BLaER1 treated with 17β-estradiol and CSF1 and Interleukin-3, amounts not matched to agents 10 nM and 100 nM (cell line): ENCODE measurements at regions not wholly inside any gene's neighbourhood (a gene's known extent, or its start where the extent isn't known, plus 50 kb on each side); places are given as distances from the start of the nearest gene placed in this dataset.
"Not testable (repeated sequence)": the region's sequence is repeated elsewhere in the genome, so short reads cannot be mapped to it uniquely, and the experiment has no call there.

Experiments used
- H3K27ac ChIP-seq, 11 experiments: shearing (Covaris generic); formaldehyde crosslinking; 2 replicates each; pipeline ENCODE4 v1.8.1; 2022
- H3K27me3 ChIP-seq, 11 experiments: shearing (Covaris generic); formaldehyde crosslinking; 2 replicates each; pipeline ENCODE4 v1.8.1; 2022
- H3K36me3 ChIP-seq, 11 experiments: shearing (Covaris generic); formaldehyde crosslinking; 2 replicates each; pipeline ENCODE4 v1.8.1; 2022
- H3K4me1 ChIP-seq, 10 experiments: shearing (Covaris generic); formaldehyde crosslinking; 2 replicates each; pipeline ENCODE4 v1.8.1; 2022
- H3K4me2 ChIP-seq, 11 experiments: shearing (Covaris generic); formaldehyde crosslinking; 2 replicates each; pipeline ENCODE4 v1.8.1; 2022
- H3K4me3 ChIP-seq, 10 experiments: shearing (Covaris generic); formaldehyde crosslinking; 2 replicates each; pipeline ENCODE4 v1.8.1; 2022
- H3K9ac ChIP-seq, 11 experiments: shearing (Covaris generic); formaldehyde crosslinking; 2 replicates each; pipeline ENCODE4 v1.8.1; 2022
- H3K9me3 ChIP-seq, 11 experiments: shearing (Covaris generic); formaldehyde crosslinking; replicated peaks in 1 of 11; 2 replicates each; pipeline ENCODE4 v1.8.1; 2022
- H4K20me1 ChIP-seq, 11 experiments: shearing (Covaris generic); formaldehyde crosslinking; 2 replicates each; pipeline ENCODE4 v1.8.1; 2022
- Cebpa-rat ChIP-seq, 11 experiments: shearing (Covaris generic); IDR thresholded peaks; 2 replicates each; pipeline ENCODE4 v1.8.1; 2022

- no peak for TF ChIP-seq Cebpa-rat (IDR thresholded peaks at IDR 0.05)
- no peaks in the 10 kb centered on the region for H3K4me1 ChIP-seq
- H3K9me3 ChIP-seq, result peaks cover 0 to 7% (median 0%) of the 10 kb centered on the region in 11 experiments; a peak in 3 of 22 replicates
- H3K27me3 ChIP-seq, result no peaks in the 10 kb centered on the region
- no peaks in the 10 kb centered on the region for H4K20me1 ChIP-seq
- no peaks in the 10 kb centered on the region for H3K36me3 ChIP-seq
- no peak overlapping the region for H3K9ac ChIP-seq
- H3K27ac ChIP-seq, result no peak overlapping the region
- no peak overlapping the region for H3K4me2 ChIP-seq
- H3K4me3 ChIP-seq, result no peak overlapping the region
Measured at GRCh38 chr4:57726154-57726553, 616.0 kb upstream of the IGFBP7 start.

- no peak for TF ChIP-seq Cebpa-rat (IDR thresholded peaks at IDR 0.05)
- H3K4me2 ChIP-seq, result peak overlapping the region in 1 of 11 experiments; percentile 3; a peak in 3 of 22 replicates
- H3K27me3 ChIP-seq, result no peaks in the 10 kb centered on the region
Measured at GRCh38 chr4:57719456-57719855, 609.3 kb upstream of the IGFBP7 start.

DNA sequence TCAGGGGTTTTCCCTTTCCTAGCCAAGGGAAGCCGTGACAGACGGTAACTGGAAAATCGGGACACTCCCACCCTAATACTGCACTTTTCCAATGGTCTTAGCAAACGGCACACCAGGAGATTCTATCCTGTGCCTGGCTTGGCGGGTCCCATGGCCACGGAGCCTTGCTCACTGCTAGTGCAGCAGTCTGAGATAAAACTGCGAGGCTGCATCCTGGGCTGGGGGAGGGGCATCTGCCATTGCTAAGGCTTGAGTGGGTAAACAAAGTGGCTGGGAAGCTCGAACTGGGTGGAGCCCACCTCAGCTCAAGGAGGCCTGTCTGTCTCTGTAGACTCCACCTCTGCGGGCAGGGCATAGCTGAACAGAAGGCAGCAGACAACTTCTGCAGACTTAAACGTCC lies 604.1 kb upstream of the IGFBP7 start:
- not testable (repeated sequence) for H3K4me2 ChIP-seq, H3K9ac ChIP-seq, H3K9me3 ChIP-seq, H4K20me1 ChIP-seq, H3K27me3 ChIP-seq, H3K36me3 ChIP-seq, H3K27ac ChIP-seq, H3K4me3 ChIP-seq
- peaks cover 0 to 16% (median 11%) of the 10 kb centered on the region in 10 experiments; a peak in 14 of 20 replicates for H3K4me1 ChIP-seq

More at GRCh38 chr4:57719456-57719855, 609.3 kb upstream of the IGFBP7 start:
- no peak overlapping the region for H3K27ac ChIP-seq
- H3K9me3 ChIP-seq, result no peaks in the 10 kb centered on the region
- no peaks in the 10 kb centered on the region for H4K20me1 ChIP-seq
- no peak overlapping the region for H3K9ac ChIP-seq
- no peaks in the 10 kb centered on the region for H3K36me3 ChIP-seq
- H3K4me1 ChIP-seq, result peaks cover 0 to 11% (median 2%) of the 10 kb centered on the region in 10 experiments; a peak in 5 of 20 replicates
- H3K4me3 ChIP-seq, result no peak overlapping the region

GRCh38 chr4:57710053-57710452 lies 599.9 kb upstream of the IGFBP7 start:
- peaks cover 0 to 8% (median 0%) of the 10 kb centered on the region in 11 experiments; a peak in 2 of 22 replicates for H3K9me3 ChIP-seq
- H3K27me3 ChIP-seq, result no peaks in the 10 kb centered on the region
- H3K4me2 ChIP-seq, result peak overlapping the region in 9 of 11 experiments; percentile 18 to 75 (median 53); a peak in 16 of 22 replicates
- TF ChIP-seq Cebpa-rat (IDR thresholded peaks at IDR 0.05), result no peak
- peaks cover 0 to 14% (median 11%) of the 10 kb centered on the region in 10 experiments; a peak in 13 of 20 replicates for H3K4me1 ChIP-seq
- H3K27ac ChIP-seq, result no peak overlapping the region
- H3K9ac ChIP-seq, result no peak overlapping the region
- H4K20me1 ChIP-seq, result no peaks in the 10 kb centered on the region
- H3K36me3 ChIP-seq, result no peaks in the 10 kb centered on the region
- no peak overlapping the region for H3K4me3 ChIP-seq

- H3K4me1 ChIP-seq, result no peaks in the 10 kb centered on the region
- no peaks in the 10 kb centered on the region for H3K36me3 ChIP-seq
- H3K9ac ChIP-seq, result no peak overlapping the region
- no peaks in the 10 kb centered on the region for H4K20me1 ChIP-seq
- H3K27ac ChIP-seq, result no peak overlapping the region
- no peaks in the 10 kb centered on the region for H3K27me3 ChIP-seq
- H3K4me3 ChIP-seq, result no peak overlapping the region
- TF ChIP-seq Cebpa-rat (IDR thresholded peaks at IDR 0.05), result no peak
- peaks cover 0 to 31% (median 8%) of the 10 kb centered on the region in 11 experiments; a peak in 12 of 22 replicates for H3K9me3 ChIP-seq
- no peak overlapping the region for H3K4me2 ChIP-seq
Measured at GRCh38 chr4:57691370-57691769, 581.2 kb upstream of the IGFBP7 start.

GRCh38 chr4:57689693-57690205 lies 579.6 kb upstream of the IGFBP7 start:
- no peak overlapping the region for H3K27ac ChIP-seq
- no peaks in the 10 kb centered on the region for H4K20me1 ChIP-seq
- H3K4me3 ChIP-seq, result no peak overlapping the region
- H3K9me3 ChIP-seq, result peaks cover 0 to 31% (median 8%) of the 10 kb centered on the region in 11 experiments; a peak in 12 of 22 replicates
- TF ChIP-seq Cebpa-rat (IDR thresholded peaks at IDR 0.05), result no peak
- H3K9ac ChIP-seq, result no peak overlapping the region
- H3K27me3 ChIP-seq, result no peaks in the 10 kb centered on the region
- no peaks in the 10 kb centered on the region for H3K4me1 ChIP-seq
- no peak overlapping the region for H3K4me2 ChIP-seq
- no peaks in the 10 kb centered on the region for H3K36me3 ChIP-seq

DNA sequence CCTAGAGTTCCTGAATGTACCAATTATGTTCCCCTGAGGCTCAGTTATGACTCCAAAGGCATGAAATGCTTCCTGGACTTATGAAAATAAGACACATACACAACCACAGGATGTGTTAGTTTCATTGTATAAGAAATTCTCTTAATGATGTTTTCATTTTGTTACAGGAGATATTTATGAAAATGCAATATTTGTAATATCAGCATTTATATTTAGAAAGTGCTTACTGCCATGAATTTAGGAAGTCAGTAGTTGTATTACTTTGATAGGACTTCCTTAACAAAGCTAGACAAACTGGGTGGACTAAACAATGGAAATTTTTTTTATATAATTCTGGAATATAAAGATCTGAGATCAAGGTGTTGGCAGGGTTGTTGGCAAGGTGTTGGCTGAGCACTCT lies 572.1 kb upstream of the IGFBP7 start:
- Histone ChIP-seq H3K4me3 (no peak overlapping the region), H4K20me1 (no peaks in the 10 kb centered on the region), H3K27me3 (no peaks in the 10 kb centered on the region), H3K4me1 (no peaks in the 10 kb centered on the region; a peak in 1 of 20 replicates), H3K36me3 (no peaks in the 10 kb centered on the region), H3K27ac (no peak overlapping the region), H3K9ac (no peak overlapping the region), H3K4me2 (no peak overlapping the region), H3K9me3 (0 out of 22 replicates have a peak, but pooled peaks cover 0 to 1% (median 0%) of the 10 kb centered on the region in 11 experiments)
- no peak for TF ChIP-seq Cebpa-rat (IDR thresholded peaks at IDR 0.05)

DNA sequence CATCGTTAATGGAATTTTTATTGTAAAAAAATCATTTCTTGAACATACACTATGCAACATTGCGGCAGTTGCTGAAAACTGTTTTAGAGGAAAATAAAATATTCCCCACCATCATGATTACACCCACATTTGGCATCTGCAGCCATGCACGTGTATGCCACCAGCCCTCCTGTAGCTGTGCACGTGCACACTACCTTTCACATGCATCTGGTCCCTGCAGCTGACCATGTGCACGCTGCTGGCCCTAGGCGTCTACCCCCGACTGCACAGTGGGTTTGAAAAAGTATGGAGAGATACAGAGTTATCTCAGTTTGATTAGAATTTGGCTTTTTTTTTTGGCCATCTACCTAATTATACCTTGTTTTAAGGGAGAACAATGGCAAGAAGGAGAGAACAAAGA lies 569.8 kb upstream of the IGFBP7 start:
- Histone ChIP-seq H3K27ac (no peak overlapping the region), H4K20me1 (no peaks in the 10 kb centered on the region), H3K4me1 (no peaks in the 10 kb centered on the region; a peak in 1 of 20 replicates), H3K4me3 (no peak overlapping the region), H3K4me2 (no peak overlapping the region), H3K36me3 (no peaks in the 10 kb centered on the region), H3K27me3 (no peaks in the 10 kb centered on the region), H3K9me3 (peaks cover 0 to 8% (median 0%) of the 10 kb centered on the region in 11 experiments; a peak in 6 of 22 replicates), H3K9ac (no peak overlapping the region)
- TF ChIP-seq Cebpa-rat (IDR thresholded peaks at IDR 0.05), result no peak

GRCh38 chr4:57676394-57676793 lies 566.2 kb upstream of the IGFBP7 start:
- H3K27ac ChIP-seq, result no peak overlapping the region
- peaks cover 0 to 8% (median 0%) of the 10 kb centered on the region in 11 experiments; a peak in 6 of 22 replicates for H3K9me3 ChIP-seq
- no peak overlapping the region for H3K4me2 ChIP-seq
- H4K20me1 ChIP-seq, result no peaks in the 10 kb centered on the region
- no peak for TF ChIP-seq Cebpa-rat (IDR thresholded peaks at IDR 0.05)
- no peaks in the 10 kb centered on the region for H3K27me3 ChIP-seq
- H3K4me1 ChIP-seq, result no peaks in the 10 kb centered on the region
- no peak overlapping the region for H3K4me3 ChIP-seq
- no peaks in the 10 kb centered on the region for H3K36me3 ChIP-seq
- H3K9ac ChIP-seq, result no peak overlapping the region

GRCh38 chr4:57672846-57673433 lies 562.8 kb upstream of the IGFBP7 start:
- Histone ChIP-seq H3K9ac (no peak overlapping the region), H4K20me1 (no peaks in the 10 kb centered on the region), H3K27ac (no peak overlapping the region), H3K36me3 (no peaks in the 10 kb centered on the region), H3K9me3 (peaks cover 0 to 8% (median 0%) of the 10 kb centered on the region in 11 experiments; a peak in 6 of 22 replicates), H3K4me2 (no peak overlapping the region), H3K4me1 (no peaks in the 10 kb centered on the region), H3K27me3 (no peaks in the 10 kb centered on the region), H3K4me3 (no peak overlapping the region)
- no peak for TF ChIP-seq Cebpa-rat (IDR thresholded peaks at IDR 0.05)
